ENCODE measurements at regions not wholly inside any gene's neighbourhood (a gene's known extent, or its start where the extent isn't known, plus 50 kb on each side); places are given as distances from the start of the nearest gene placed in this dataset.
"Not testable (repeated sequence)": the region's sequence is repeated elsewhere in the genome, so short reads cannot be mapped to it uniquely, and the experiment has no call there.

DNA sequence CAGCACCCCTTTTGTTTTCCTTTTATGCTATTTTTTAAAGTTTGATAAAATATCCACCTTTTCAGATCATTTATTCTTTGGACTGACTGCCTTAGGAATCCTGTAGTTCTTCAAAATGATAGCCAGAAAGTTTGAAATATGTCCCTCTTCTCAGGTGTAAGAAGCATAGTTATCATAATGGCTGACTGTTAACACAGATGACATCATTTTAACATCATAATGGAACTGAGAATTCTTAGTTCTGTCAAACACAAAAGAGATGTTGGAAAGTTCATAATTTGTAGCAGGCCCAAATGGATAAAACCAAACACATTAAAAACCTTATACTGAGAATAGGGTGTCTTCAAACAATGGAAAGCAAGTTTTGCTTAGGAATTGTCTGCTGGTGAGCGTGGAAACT lies 1254.4 kb downstream of the ADGRL3 start:
- H3K4me3 ChIP-seq (ENCODE audit: low read depth, low read length): no peak overlapping the region
- no peak for DNase-seq (ENCODE audit: low read depth)
- TF ChIP-seq, protein P1, sequence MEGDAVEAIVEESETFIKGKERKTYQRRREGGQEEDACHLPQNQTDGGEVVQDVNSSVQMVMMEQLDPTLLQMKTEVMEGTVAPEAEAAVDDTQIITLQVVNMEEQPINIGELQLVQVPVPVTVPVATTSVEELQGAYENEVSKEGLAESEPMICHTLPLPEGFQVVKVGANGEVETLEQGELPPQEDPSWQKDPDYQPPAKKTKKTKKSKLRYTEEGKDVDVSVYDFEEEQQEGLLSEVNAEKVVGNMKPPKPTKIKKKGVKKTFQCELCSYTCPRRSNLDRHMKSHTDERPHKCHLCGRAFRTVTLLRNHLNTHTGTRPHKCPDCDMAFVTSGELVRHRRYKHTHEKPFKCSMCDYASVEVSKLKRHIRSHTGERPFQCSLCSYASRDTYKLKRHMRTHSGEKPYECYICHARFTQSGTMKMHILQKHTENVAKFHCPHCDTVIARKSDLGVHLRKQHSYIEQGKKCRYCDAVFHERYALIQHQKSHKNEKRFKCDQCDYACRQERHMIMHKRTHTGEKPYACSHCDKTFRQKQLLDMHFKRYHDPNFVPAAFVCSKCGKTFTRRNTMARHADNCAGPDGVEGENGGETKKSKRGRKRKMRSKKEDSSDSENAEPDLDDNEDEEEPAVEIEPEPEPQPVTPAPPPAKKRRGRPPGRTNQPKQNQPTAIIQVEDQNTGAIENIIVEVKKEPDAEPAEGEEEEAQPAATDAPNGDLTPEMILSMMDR (IDR thresholded peaks at IDR 0.05; ENCODE audit: insufficient read depth, low read depth, low read length): no peak

DNA sequence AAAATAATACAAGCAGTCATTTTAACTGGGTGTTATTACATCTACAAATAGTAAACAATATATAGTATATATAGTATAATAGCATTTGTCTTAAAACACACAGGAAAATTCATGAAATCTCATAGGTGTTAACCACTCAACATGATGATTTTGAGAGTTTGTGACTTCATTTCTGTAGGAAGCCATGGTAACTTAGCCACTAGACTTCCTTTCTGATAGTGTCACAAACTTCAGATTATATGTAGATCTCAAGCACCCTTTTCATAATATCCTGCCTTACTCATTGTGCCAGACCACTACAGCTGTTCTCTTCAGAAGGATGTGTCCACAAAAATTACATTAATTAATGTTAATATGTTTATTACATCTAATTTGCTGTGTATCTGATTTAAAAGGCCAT lies 1250.6 kb downstream of the ADGRL3 start:
- H3K4me3 ChIP-seq (ENCODE audit: low read depth, low read length): no peak overlapping the region
- TF ChIP-seq, protein P1 (IDR thresholded peaks at IDR 0.05; ENCODE audit: insufficient read depth, low read depth, low read length): no peak
- DNase-seq (ENCODE audit: low read depth): no peak

DNA sequence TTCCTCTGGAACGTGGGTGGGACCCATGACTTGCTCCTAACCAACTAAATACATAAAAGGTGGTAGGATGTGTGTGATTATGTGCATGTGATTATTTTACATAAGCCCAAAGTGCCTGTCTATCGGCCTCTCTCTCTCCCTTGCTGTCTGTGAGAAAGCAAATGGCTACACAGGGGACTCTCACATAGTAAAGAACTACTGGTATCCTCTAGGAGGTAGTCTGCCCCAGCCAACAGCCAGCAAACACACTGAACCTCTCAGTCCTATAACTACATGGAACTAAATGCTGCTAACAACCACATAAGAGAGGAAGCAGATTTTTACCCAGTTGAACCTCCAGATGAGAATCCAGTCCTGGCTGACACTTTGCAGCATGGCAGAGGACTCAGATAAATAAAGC lies 1249.4 kb downstream of the ADGRL3 start:
- TF ChIP-seq, protein P1 (IDR thresholded peaks at IDR 0.05; ENCODE audit: insufficient read depth, low read depth, low read length): no peak
- no peak overlapping the region for H3K4me3 ChIP-seq (ENCODE audit: low read depth, low read length)
- no peak for DNase-seq (ENCODE audit: low read depth)

DNA sequence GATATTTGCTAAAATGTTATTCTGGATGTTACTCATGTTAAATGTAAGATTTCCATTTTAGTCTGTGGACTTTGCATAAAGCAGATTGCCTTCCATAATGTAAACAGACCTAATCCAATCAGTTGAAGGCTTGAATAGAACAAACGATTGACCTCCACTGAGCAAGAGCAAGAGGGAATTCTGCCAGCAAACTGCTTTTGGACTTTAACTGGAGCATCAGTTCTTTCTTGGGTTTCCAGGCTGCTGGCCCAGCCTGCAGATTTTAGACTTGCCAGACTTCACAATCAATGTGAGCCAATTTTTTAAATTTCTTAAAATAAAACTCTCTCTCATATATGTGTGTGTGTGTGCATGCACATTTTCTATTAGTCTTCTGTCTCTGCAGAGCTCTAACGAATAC lies 1248.8 kb downstream of the ADGRL3 start:
- no peak for DNase-seq (ENCODE audit: low read depth)
- TF ChIP-seq, protein P1 (IDR thresholded peaks at IDR 0.05; ENCODE audit: insufficient read depth, low read depth, low read length): no peak
- H3K4me3 ChIP-seq (ENCODE audit: low read depth, low read length): no peak overlapping the region

DNA sequence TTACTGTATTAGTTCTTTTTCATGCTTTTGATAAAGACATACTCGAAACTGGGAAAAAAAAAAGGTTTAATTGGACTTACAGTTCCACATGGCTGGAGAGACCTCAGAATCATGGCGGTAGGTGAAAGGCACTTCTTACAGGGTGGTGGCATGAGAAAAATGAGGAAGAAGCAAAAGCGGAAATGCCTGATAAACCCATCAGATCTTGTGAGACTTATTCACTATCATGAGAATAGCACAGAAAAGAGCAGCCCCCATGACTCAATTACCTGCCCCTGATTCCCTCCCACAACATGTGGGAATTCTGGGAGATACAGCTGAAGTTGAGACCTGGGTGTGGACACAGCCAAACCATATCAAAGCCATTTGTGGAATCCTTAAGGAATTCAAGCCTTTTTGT lies 1238.9 kb downstream of the ADGRL3 start:
- DNase-seq (ENCODE audit: low read depth): no peak
- TF ChIP-seq, protein P1 (IDR thresholded peaks at IDR 0.05; ENCODE audit: insufficient read depth, low read depth, low read length): no peak
- no peak overlapping the region for H3K4me3 ChIP-seq (ENCODE audit: low read depth, low read length)

DNA sequence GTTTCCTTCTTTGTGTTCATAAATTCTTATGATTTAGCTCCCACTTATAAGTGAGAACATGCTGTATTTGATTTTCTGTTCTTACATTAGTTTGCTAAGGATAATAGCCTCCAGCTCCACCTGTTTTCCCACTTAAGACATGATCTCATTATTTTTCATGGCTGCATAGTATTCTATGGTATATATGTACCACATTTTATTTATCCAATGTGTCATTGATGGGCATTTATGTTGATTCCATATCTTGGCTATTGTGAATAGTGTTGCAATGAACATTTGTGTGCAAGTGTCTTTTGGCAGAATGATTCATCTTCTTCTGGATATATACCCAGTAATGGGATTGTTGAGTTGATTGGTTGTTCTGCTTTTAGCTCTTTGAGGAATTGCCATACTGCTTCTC lies 1234.8 kb downstream of the ADGRL3 start:
- no peak overlapping the region for H3K4me3 ChIP-seq (ENCODE audit: low read depth, low read length)
- no peak for DNase-seq (ENCODE audit: low read depth)
- TF ChIP-seq, protein P1 (IDR thresholded peaks at IDR 0.05; ENCODE audit: insufficient read depth, low read depth, low read length): no peak

DNA sequence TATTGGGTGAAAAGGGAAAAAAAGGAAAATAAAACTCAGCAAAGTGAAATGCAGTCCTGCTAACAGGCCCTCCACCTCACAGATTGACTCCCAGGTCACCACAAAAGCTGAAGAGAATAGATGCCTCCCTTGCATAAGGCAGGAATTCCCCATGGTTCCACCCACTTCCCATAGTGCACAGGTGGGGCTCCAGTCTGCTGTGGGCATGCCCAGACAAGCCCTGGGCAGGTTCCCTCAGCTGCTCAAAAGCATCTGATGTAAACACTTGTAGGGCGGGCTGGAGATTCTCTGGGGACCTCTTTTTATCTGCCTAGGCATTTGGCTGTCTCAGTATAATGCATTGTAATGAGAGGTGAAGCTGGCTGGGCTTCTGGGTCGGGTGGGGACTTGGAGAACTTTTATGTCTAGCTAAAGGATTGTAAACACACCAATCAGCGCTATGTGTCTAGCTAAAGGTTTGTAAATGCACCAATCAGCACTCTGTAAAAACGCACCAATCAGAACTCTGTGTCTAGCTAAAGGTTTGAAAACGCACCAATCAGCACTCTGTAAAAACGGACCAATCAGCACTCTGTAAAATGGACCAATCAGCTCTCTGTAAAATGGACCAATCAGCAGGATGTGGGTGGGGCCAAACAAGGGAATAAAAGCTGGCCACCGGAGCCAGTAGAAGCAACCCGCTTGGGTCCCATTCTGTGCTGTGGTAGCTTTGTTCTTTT lies 1231.5 kb downstream of the ADGRL3 start:
- not testable (repeated sequence) for DNase-seq (ENCODE audit: low read depth); H3K4me3 ChIP-seq (ENCODE audit: low read depth, low read length)
